Ammon's horn (tissue), 1 donor: ENCODE measurements at regions not wholly inside any gene's neighbourhood (a gene's known extent, or its start where the extent isn't known, plus 50 kb on each side); places are given as distances from the start of the nearest gene placed in this dataset.
"Not testable (repeated sequence)": the region's sequence is repeated elsewhere in the genome, so short reads cannot be mapped to it uniquely, and the experiment has no call there.

Experiments
- DNase-seq: peaks from one replicate; pipeline ENCODE4 v3.0.0-alpha.2; 2016; ENCODE audit warnings: low spot score

DNA sequence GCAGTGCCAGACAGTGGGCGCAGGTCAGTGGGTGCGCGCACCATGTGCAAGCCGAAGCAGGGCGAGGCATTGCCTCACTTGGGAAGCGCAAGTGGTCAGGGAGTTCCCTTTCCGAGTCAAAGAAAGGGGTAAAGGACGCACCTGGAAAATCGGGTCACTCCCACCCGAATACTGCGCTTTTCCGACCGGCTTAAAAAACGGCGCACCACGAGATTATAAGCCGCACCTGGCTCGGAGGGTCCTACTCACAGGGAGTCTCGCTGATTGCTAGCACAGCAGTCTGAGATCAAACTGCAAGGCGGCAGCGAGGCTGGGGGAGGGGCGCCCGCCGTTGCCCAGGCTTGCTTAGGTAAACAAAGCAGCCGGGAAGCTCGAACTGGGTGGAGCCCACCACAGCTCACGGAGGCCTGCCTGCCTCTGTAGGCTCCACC is 77.9 kb downstream of the NR4A2 start:
- DNase-seq: not testable (repeated sequence)

DNA sequence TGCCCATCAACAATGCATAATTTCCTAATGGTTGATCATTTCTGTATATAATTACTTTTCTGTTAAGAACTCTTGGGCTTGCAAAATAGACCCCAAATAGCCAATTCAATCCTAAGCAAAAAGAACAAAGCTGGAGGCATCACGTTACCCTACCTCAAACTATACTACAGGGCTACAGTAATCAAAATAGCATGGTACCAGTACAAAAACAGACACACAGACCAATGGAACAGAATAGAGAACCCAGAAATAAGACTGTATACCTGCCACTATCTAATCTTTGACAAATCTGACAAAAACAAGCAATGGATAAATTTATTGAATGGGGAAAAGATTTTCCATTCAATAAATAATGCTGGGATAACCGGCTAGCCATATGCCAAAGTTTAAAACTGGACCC is 78.8 kb downstream of the NR4A2 start:
- no peak for DNase-seq

DNA sequence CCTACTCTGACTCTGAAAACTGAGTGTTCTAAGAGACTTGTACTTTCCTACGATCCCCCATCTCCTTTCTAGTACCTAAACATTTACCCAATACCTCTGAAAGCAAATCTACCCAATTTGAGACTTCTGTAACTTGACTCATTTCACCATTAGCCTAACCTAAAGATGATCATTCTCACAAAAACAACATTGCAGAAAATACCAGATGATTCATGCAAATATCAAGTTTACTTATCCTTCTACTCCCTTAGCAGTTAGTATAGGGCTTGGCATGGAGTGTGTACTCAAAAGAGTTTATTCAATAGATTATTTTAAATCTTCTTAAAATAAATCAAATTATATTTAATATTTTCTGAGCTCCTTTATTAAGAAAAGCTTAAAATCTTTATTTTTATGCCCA is 89.6 kb downstream of the NR4A2 start:
- no peak for DNase-seq

DNA sequence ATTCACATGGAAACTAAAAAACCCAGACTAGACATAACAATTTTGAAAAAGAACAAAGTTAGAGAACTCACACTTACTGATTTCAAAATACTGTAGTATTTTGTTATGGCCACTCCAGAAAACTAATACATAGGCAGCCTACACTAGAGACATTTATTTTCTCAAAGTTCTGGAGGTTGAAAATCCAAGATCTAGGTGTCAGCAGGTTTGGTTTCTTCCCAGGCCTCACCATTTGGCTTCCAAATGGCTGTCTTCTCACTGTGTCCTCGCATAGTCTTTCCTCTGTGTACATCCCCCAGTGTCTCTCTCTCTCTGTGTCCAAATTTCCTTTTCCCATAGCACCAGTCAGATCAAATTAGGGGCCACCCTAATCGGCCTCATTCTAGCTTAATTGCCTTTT is 95.0 kb downstream of the NR4A2 start:
- DNase-seq: no peak

DNA sequence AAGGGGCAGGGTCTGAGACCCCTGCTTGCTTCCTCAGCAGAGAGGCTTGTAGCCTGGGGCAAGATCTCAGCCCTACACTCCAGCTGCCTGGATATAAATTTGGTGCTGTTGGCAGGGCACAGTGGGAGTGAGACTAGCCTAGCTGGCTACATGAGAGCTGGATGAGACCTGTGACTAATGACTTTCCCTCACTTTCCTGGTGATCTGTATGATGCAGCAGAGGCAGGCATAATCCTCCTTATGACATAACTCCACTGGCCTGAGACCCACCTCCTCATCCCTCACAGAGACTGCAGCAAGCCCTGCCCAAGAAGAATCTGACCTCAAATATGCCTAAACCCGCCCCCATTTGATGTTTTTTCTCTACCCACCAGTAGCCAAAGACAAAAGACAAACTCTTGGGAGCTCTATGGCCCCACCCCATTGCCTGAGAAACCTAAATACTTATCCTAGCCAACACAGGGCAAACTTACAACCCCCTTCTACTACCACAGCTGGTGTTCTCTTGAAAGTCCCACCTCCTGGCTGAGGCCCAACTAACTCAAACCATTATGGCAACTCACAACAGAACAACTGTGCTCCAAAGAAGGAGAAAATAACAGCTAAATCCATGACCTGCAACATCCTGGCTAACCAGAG is 102.7 kb downstream of the NR4A2 start:
- DNase-seq: no peak

DNA sequence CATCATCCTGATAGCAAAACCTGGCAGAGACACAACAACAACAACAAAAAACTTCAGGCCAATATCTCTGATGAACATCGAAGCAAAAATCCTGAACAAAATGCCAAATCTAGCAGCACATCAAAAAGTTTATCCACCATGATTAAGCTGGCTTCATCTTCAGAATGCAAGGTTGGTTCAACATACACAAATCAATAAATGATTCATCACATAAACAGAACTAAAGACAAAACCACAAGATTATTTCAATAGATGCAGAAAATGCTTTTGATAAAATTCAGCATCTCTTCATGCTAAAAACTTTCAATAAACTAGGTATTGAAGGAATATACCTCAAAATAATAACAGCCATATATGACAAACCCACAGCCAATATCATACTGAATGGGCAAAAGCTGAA is 109.2 kb downstream of the NR4A2 start:
- DNase-seq: not testable (repeated sequence)

DNA sequence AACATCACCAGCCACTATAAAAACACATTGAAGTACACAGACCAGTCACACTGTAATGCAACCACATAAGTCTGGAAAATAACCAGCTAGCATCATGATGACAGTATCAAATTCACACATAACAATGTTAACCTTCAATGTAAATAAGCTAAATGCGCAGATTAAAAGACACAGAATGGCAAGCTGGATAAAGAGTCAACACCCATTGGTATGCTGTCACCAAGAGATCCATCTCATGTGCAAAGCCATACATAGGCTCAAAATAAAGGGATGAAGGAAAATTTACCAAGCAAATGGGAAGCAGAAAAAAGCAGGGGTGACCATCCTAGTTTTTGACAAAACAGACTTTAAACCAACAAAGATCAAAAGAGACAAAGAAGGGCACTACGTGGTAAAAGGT is 110.8 kb downstream of the NR4A2 start:
- DNase-seq: no peak

DNA sequence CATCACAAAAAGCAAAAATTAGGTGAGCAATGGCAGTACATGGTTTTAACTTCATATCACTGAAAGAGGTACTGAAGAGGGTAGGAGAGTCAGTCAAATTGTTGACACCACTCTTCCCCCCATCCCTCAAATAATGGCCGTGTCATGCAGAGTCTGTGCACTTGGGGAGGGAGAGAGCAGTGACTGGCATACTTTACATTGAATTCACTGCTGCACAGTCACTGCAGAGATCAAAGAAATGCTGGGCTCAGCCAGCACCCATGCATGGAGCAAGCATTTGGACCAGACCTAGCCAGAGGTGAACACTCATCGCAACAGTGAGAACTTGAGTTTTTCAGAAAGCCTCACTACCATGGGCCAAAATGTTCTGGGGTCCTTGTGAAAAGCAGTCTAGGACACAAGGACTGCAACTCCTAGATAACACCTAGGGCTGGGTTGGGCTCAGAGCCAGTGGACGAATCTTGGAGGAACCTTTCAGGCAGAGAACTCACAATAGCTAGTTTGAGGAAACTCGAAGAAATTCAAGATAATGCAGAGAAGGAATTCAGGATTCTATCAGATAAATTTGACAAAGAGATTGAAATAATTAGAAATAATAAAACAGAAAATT is 112.9 kb downstream of the NR4A2 start:
- no peak for DNase-seq

DNA sequence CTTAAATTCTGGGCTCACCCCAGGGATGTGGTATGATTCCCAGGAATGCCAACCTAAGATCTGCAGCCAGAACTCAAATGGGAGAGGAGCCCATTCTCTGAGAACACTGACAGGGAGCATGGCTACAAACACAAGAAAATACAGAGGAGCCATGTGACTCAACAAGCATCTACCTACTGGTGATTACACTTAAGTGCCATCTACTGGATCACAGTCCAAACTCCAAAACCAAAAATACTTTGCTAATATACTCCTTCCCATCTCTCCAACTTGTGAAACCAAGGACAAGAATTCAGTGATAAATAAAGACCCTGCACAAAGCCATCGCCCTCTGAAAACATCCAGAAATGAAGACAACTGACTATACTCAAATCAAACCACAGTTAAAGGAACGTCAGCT is 116.9 kb downstream of the NR4A2 start:
- no peak for DNase-seq

DNA sequence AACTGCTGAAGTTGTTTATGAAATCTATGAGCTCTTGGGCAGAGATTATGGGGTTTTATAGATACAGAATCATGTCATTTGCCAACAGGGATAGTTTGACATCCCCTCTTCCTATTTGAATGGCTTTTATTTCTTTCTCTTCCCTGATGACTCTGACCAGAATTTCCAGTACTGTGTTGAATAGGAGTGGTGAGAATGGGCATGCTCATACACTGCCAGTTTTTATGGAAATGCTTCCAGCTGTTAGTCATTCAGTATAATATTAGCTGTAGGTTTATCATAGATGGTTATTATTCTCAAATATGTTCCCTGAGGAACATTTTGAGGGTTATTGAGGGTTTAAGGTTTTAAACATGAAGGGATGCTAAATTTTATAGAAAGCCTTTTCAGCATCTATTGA is 121.2 kb downstream of the NR4A2 start:
- no peak for DNase-seq

DNA sequence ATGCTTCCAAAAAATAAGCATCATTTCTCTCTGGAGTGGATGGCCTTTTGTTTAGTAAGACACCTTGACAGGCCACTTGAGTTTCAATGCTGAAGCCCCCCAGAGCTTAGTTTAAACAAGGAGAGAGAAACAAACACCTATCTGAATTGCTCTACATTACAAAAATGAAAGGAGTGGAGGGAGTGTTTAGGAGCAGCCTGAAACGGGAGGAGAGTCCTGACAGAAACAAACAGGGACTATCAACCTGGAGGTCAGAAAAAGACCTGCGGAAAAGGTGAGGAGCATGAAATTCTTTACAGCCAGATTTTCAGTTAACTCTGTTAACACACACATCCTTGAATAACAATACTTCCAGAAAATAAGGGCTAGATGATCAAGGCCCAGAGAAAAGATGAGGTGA is 126.2 kb downstream of the NR4A2 start:
- no peak for DNase-seq

DNA sequence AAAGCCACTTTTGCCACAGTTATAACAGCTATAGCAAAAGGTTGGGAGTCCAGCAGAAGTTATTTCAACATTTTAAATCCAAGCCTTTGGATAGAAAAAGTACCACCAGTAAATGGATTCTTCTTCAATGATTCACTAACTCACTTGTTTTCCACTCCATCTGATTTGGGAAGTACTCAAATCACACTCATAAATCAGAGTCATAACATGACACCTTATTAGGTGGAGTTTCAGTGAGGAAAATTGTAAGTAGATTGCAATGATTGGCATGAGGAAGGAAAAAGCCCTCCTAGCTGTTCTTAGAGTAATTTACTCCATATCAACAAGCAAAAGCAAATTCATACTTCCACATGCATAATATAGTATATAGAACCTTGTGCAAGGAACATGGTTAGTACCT is 132.9 kb downstream of the NR4A2 start:
- no peak for DNase-seq

DNA sequence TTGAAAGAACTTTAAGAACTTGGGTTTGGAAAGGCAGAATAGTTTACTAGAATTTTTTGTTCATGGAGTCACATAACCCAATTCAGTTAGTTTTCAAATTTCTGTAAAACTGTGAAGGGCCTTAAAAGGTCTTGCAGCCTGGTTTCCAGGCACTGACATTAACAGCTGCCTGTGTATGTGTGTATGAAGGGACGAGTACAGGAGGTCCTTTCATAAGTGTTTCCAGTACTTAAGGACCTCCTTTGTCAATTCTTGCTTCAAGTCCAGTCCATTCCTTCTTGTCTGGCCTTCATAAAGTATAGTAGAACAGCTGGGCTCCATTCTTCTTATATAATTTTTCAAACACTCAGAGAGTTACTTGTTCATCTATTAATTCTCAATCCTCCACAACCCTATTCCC is 136.5 kb downstream of the NR4A2 start:
- no peak for DNase-seq

DNA sequence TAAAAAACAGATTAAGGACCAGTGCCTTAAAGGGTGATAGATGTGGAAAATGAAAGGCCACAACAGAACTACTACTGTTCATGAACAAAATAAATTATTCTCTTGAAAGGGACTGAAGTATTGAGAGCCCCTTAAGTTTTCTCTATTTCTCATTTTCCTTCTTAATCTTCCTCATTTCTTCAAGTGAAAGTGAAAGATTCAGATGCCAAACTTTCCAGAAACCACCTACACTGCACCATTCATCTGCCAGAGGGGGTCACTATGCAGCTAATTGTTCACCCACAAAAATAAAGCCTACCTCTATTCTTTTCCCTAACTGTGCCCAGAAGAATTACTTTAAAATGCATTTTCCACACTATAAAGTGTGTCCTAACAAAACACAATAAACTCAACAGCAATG is 140.1 kb downstream of the NR4A2 start:
- no peak for DNase-seq

DNA sequence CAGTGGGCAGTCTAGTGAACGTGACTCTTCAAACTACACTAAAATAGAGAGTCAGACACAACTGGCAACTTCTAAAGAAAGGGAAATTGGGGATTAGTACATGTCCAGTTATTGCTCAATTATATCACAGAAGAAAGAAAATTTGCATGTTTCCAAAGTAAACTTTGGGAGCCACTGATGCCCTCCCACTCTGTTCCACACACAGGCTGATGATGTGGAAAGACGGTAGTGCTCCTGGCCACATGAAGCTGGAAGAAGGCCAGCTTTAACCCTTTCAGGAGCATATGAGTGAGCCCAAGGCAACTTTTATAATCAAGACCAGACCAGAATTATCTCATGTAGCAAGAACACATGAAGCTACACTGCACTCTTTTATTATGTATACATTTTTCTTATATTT is 141.0 kb downstream of the NR4A2 start:
- no peak for DNase-seq

DNA sequence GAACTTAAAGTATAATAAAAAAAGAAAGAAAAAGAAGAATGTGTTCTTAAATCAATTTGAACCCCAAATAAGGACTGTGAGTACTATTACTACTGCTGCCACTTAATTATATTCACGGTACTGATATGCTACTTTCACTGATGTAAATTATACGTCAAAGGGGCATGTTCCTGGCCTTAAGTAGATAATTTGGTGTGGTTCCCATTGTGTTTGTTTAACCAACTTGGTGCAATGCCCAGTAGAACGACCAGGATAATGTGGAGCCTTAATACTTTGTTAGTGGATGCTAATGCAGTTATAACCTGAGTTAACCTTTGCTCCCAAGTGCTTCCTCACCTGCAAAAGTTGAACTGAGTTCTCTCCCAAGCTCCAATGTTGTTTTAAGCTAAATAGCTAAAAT is 142.0 kb downstream of the NR4A2 start:
- DNase-seq: no peak

DNA sequence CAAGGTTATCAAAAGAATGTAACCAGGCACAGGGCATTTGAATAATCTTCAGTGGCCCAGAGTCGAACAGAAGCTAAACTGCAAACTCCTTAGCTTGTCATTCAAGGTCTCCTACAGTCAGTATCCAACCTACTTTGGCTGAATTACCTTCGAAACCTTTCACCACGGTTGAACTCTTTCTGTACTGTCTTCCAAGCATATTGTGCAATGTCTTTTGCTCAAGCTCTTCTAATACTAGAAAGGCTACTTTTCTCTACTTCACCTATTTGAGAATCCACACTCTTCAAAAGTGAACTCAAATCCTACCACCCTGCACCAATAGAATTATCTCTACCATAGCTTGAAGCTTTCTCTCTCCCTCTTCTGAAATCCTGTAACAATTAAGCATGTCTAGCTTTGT is 142.9 kb downstream of the NR4A2 start:
- no peak for DNase-seq

DNA sequence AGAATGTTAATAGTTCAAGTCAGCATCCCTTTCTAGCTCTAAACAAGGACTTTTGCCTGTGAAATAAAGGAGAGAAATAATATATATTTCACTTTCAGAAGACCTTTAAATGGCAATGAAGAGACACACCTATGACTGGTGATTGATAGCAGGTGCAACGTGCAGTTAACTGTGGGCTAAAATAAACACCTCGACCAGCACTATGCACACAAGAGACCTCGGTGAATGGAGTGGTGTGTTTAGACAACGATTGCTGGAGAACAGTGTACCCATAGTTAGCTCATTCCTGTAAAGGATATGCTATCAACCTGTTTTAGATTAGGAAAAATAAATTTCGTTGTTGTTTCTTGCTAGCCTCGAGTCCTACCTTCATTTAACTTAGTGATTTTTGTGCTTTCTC is 143.4 kb downstream of the NR4A2 start:
- DNase-seq: no peak

DNA sequence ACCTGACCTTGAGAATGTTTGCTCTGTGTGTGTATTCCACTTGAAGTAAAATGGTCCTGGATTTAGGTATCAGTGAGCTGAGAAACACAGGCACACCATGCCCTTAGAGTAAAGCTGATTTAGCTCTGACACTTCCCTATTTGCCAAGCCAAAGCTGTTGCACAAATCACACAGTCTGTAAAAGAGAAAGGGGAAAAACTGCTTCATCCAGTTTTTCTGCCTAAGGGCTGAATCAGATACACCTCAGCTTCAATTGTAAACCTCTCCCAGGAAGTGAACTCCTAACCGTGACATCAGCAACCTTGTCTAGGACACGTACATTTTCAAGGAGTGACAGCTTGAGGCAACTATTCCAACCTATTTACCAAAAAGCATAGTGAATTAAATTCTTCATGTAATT is 150.4 kb downstream of the NR4A2 start:
- no peak for DNase-seq

DNA sequence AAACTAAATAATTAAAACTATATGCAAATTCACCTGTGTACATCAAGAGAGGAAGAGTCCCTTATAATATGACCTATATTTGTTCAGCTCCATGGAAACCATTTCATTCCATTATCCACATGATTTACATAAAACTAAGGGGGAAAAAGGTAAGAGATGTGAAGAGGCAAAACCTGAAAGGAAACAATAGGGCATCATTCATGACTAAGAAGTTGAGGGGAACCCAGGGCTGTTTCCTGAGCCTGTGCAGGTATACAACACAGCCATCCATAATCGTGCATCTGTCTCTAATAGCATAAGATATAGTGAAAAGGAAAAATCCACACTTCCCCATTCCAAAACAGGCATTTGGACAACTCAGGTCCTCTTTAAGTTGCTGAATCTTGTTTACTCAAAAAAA is 151.3 kb downstream of the NR4A2 start:
- DNase-seq: no peak

DNA sequence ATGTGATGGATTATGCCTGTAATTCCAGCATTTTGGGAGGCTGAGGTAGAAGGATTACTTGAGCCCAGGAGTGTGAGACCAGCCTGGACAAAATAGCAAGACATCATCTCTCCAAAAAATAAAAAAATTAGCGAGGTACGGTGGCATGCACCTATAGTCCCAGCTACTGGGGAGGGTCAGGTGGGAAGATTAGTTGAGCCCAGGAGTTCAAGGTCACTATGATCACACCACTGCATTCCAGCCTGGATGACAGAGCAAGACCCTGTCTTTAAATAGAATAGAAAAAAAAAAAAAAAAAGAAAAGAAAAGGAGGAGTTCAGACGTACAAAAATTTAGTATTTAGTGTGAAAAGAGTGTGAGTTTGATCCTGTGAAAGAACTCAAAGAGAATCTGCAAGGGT is 154.9 kb downstream of the NR4A2 start:
- no peak for DNase-seq

DNA sequence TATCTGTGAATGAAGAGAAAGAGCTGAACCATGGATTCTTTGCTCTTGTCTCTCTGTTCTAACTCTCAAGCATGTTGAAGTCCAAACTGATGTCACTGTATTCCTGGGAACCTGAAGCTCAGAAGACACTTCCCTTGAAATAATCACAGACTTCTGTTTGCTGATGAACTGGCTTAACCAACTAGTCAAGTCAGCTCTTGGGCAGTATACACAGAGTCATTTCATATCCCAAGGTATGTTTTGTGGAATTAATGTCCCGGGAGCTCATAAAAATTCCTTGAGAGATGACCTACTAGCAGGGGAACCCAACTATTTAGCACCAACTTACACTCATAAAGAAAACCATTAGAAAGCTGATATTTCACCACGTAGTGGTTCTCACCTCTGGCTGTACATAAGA is 156.6 kb downstream of the NR4A2 start:
- no peak for DNase-seq

DNA sequence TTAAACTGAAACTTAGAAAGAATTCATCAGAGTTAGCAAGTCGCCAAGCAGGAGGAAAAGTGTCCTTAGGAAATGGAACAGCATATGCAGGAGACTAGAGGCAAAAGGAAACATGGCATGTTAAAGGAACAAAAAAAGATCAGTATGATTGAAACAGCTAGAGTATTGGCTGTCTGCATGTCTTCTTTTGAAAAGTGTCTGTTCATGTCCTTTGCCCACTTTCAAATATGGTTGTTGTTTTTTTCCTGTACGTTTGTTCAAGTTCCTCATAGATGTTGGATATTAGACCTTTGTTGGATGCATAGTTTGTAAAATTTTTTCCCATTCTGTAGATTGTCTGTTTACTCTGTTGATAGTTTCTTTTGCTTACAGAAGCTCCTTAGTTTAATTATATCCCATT is 161.6 kb downstream of the NR4A2 start:
- DNase-seq: no peak

DNA sequence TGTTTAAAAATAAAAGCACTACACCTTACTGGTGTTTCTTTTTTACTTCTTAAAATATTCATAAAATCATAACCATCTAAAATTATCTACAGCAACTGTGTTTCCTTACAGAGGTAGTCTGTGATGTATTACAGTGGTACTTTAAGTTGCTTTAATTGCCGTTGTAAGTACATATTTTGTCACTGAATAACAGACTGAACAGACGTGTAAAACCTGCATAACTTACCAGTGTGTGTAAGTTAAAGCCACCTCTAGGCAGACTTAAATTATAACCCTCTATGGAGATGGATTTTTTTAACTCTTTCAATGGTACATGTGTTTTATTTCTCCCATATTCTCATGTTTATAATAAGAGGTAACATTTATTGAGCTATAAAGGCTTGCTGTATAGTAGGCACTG is 166.8 kb downstream of the NR4A2 start:
- no peak for DNase-seq
